ENCODE measurements at regions not wholly inside any gene's neighbourhood (a gene's known extent, or its start where the extent isn't known, plus 50 kb on each side); places are given as distances from the start of the nearest gene placed in this dataset.
A peak's percentile ranks its signal among the peaks of the same experiment; 100 is the strongest.

GRCh38 chr22:27419473-27419872 is 382.1 kb downstream of the MN1 start:
- H4K5ac ChIP-seq (ENCODE audit: insufficient read length, low read depth, low read length) = no peak overlapping the region
- H4K8ac ChIP-seq (ENCODE audit: extremely low read depth, insufficient read depth, low read length) = no peak overlapping the region
- H3K4me1 ChIP-seq (replicated peaks in 1 of 4; ENCODE audit: control insufficient read depth in 3 of 4, insufficient read depth in 4 of 4, low read length in 3 of 4) = peaks cover 2 to 25% (median 15%) of the 10 kb centered on the region in 4 experiments
- H3K36me3 ChIP-seq (ENCODE audit: control insufficient read depth in 2 of 4, insufficient read depth in 4 of 4, low read length in 3 of 4) = no peaks in the 10 kb centered on the region
- whole genome bisulfite sequencing, 2 experiments (ENCODE audit: extremely low coverage in 1 of 2, insufficient coverage in 1 of 2, insufficient read length in 1 of 2, insufficient replicate concordance in 2 of 2, low coverage in 1 of 2, low lambda C conversion rate in 2 of 2, missing lambda C conversion rate in 1 of 2) = 79% methylated on average over 7 of the region's 7 CpGs; no CpG with 5 or more reads in 1 of the 2 experiments
- no peaks in the 10 kb centered on the region for H3K9me3 ChIP-seq (ENCODE audit: insufficient read depth in 2 of 2, low read depth in 1 of 2, low read length in 1 of 2)
- no peak overlapping the region for H3K14ac ChIP-seq (ENCODE audit: insufficient read length)
- H3K79me2 ChIP-seq (ENCODE audit: control insufficient read depth in 1 of 2, insufficient read depth in 2 of 2, low read length in 2 of 2) = no peaks in the 10 kb centered on the region
- H3K79me1 ChIP-seq (ENCODE audit: low read depth, low read length) = no peaks in the 10 kb centered on the region
- H2AFZ ChIP-seq (ENCODE audit: low read length) = no peak overlapping the region
- no peak overlapping the region for H3K4me2 ChIP-seq (ENCODE audit: insufficient read depth in 1 of 2, low read depth in 2 of 2, low read length in 2 of 2)
- H3K23me2 ChIP-seq (ENCODE audit: low read depth, low read length) = peaks cover 4% of the 10 kb centered on the region; the same call in 1 of the 2 replicates
- H2AK5ac ChIP-seq (ENCODE audit: low read depth, low read length) = no peak overlapping the region
- no peak overlapping the region for H4K91ac ChIP-seq (replicated peaks; ENCODE audit: insufficient read length, low read length)
- H3K9ac ChIP-seq (replicated peaks in 1 of 4; ENCODE audit: extremely low read depth in 1 of 4, low read depth in 3 of 4, low read length in 3 of 4) = no peak overlapping the region
- H3K27ac ChIP-seq (ENCODE audit: low read depth, low read length) = no peak overlapping the region
- H2BK20ac ChIP-seq (ENCODE audit: low read length) = no peak overlapping the region
- no peak overlapping the region; the same call in 1 of the 2 replicates for H2BK12ac ChIP-seq (ENCODE audit: low read depth, low read length)
- no peaks in the 10 kb centered on the region for H4K20me1 ChIP-seq (replicated peaks in 1 of 2; ENCODE audit: control insufficient read depth in 1 of 2, insufficient read depth in 2 of 2, low read length in 2 of 2)
- FAIRE-seq (peak; percentile 32), DNase-seq (ENCODE audit: low read depth in 1 of 2, low spot score in 2 of 2) (no peak)
- no peak overlapping the region for H3K23ac ChIP-seq (ENCODE audit: insufficient read length)
- no peak overlapping the region for H2BK15ac ChIP-seq (ENCODE audit: low read length)
- H3K56ac ChIP-seq (replicated peaks; ENCODE audit: insufficient read length, low read depth, low read length) = no peak overlapping the region
- POLR2A ChIA-PET (ENCODE audit: partially characterized antibody) = no interaction called here
- CTCF ChIA-PET (ENCODE audit: partially characterized antibody) = interaction anchor here (0.8 to 3.2 kb wide), 5 partner anchors 14 to 403 kb away, joined by 3 to 17 read pairs (median 4); no protein-coding TSS in a partner anchor
- H3K4ac ChIP-seq (replicated peaks; ENCODE audit: insufficient read length, low read depth, low read length) = no peak overlapping the region
- no peak overlapping the region for H2BK120ac ChIP-seq (replicated peaks; ENCODE audit: low read depth, low read length)
- no peak overlapping the region for H3K18ac ChIP-seq (ENCODE audit: extremely low read depth, low read length)
- TF ChIP-seq TCF12 (IDR thresholded peaks at IDR 0.05; ENCODE audit: low read depth, low read length) (no peak), HDAC6 (IDR thresholded peaks at IDR 0.05; ENCODE audit: low read depth, low read length) (no peak), MAFK (IDR thresholded peaks at IDR 0.05; ENCODE audit: low read depth, low read length) (no peak), CHD2 (IDR thresholded peaks at IDR 0.05; ENCODE audit: low read length) (no peak)
- TF ChIP-seq, protein P1, sequence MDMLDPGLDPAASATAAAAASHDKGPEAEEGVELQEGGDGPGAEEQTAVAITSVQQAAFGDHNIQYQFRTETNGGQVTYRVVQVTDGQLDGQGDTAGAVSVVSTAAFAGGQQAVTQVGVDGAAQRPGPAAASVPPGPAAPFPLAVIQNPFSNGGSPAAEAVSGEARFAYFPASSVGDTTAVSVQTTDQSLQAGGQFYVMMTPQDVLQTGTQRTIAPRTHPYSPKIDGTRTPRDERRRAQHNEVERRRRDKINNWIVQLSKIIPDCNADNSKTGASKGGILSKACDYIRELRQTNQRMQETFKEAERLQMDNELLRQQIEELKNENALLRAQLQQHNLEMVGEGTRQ (IDR thresholded peaks at IDR 0.05; ENCODE audit: low read length) = no peak
- no peak overlapping the region for H2BK5ac ChIP-seq (ENCODE audit: low read depth, low read length)
- no peak overlapping the region for H3K4me3 ChIP-seq (ENCODE audit: extremely low read depth in 1 of 4, insufficient read depth in 2 of 4, low read depth in 3 of 4, low read length in 4 of 4)
- H3K27me3 ChIP-seq (replicated peaks in 1 of 4; ENCODE audit: control insufficient read depth in 3 of 4, extremely low read depth in 1 of 4, insufficient read depth in 3 of 4, low read length in 3 of 4) = no peaks in the 10 kb centered on the region

Measured in H1 (cell line).